ENCODE measurements at regions not wholly inside any gene's neighbourhood (a gene's known extent, or its start where the extent isn't known, plus 50 kb on each side); places are given as distances from the start of the nearest gene placed in this dataset.

- TF ChIP-seq, protein P1, sequence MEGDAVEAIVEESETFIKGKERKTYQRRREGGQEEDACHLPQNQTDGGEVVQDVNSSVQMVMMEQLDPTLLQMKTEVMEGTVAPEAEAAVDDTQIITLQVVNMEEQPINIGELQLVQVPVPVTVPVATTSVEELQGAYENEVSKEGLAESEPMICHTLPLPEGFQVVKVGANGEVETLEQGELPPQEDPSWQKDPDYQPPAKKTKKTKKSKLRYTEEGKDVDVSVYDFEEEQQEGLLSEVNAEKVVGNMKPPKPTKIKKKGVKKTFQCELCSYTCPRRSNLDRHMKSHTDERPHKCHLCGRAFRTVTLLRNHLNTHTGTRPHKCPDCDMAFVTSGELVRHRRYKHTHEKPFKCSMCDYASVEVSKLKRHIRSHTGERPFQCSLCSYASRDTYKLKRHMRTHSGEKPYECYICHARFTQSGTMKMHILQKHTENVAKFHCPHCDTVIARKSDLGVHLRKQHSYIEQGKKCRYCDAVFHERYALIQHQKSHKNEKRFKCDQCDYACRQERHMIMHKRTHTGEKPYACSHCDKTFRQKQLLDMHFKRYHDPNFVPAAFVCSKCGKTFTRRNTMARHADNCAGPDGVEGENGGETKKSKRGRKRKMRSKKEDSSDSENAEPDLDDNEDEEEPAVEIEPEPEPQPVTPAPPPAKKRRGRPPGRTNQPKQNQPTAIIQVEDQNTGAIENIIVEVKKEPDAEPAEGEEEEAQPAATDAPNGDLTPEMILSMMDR (IDR thresholded peaks at IDR 0.05): no peak
- no peak for TF ChIP-seq EZH2 (IDR thresholded peaks at IDR 0.05; ENCODE audit: borderline replicate concordance, insufficient read depth, low read depth, low read length, poor library complexity, severe bottlenecking)
Measured at GRCh38 chr7:138257459-138258196, 181.4 kb downstream of the AKR1D1 start.
